ENCODE measurements at regions not wholly inside any gene's neighbourhood (a gene's known extent, or its start where the extent isn't known, plus 50 kb on each side); places are given as distances from the start of the nearest gene placed in this dataset.
"Not testable (repeated sequence)": the region's sequence is repeated elsewhere in the genome, so short reads cannot be mapped to it uniquely, and the experiment has no call there.

DNA sequence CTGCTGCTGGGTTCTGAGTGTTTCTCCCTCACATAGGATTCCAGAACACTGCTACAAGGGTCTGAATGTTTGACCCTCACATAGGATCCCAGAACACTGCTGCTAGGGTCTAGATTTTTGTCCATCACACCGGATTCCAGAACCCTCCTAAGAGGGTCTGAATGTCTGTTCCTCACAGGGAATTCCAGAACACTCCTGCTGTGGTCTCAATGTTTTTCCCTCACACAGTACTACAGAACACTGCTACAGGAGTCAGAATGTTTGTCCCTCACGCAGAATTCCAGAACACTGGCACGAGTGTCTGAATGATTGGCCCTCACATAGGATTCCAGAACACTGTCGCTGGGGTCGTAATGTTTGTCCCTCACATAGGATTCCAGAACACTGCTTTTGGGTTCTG lies 221.6 kb downstream of the FOXD4L6 start:
- not testable (repeated sequence) for DNase-seq (ENCODE audit: low read depth)

DNA sequence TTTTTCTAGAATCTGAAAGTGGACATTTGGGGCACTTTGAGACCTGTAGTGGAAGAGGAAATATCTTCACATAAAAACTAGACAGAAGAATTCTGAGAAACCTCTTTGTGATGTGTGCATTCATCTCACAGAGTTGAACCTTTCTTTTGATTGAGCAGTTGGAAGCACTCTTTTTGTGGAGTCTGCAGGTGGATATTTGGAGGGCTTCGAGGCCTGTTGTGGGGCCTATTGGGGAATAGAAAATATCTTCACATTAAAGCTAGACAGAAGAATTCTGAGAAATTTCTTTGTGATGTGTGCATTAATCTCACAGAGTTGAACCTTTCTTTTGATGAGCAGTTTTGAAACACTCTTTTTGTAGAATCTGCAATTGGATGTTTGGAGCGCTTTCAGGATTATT lies 236.2 kb downstream of the FOXD4L6 start:
- not testable (repeated sequence) for DNase-seq (ENCODE audit: low read depth)

DNA sequence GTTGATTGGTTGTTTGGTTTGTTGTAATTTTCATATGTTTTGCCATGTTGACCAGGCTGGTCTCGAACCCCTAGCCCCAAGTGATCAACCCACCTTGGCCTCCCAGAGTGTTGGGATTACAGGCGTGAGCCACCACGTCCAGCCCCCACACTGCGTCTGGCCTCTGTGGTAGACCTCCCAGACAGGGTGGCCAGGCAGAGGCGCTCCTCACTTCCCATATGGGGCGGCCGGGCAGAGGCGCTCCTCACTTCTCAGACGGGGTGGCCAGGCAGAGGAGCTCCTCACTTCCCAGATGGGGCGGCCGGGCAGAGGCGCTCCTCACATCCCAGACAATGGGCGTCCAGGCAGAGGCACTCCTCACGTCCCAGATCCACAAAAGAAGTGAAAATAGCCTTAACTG lies 242.6 kb downstream of the FOXD4L6 start:
- DNase-seq (ENCODE audit: low read depth): not testable (repeated sequence)

DNA sequence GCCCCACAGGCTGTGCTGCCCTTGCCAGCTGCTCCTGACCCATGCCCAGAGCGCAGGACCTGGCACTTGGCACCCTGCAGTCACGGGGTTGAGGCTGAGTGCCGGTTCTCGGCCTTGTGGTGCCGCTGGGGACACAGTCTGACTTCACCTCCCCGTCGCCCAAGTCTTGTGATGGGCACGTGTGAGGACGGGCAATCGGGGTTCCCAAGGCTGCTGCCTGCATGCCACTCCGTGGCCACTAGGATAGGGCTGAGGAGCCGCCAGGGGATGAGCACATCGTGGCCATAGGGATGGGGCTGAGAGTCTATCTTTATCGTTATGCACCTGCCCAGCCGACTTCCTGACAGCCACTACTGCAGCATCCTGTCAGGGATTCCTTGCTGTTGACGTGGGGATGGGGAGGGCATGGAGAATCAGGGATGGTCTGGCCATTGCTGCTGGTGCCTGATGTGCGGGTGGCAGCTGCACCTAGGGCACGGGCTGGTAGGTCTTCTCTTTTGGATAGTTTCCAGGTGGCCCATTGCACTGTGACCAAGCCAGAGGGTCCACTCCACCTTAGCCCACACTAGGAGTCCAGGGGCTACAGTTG lies 243.5 kb downstream of the FOXD4L6 start:
- not testable (repeated sequence) for DNase-seq (ENCODE audit: low read depth)

DNA sequence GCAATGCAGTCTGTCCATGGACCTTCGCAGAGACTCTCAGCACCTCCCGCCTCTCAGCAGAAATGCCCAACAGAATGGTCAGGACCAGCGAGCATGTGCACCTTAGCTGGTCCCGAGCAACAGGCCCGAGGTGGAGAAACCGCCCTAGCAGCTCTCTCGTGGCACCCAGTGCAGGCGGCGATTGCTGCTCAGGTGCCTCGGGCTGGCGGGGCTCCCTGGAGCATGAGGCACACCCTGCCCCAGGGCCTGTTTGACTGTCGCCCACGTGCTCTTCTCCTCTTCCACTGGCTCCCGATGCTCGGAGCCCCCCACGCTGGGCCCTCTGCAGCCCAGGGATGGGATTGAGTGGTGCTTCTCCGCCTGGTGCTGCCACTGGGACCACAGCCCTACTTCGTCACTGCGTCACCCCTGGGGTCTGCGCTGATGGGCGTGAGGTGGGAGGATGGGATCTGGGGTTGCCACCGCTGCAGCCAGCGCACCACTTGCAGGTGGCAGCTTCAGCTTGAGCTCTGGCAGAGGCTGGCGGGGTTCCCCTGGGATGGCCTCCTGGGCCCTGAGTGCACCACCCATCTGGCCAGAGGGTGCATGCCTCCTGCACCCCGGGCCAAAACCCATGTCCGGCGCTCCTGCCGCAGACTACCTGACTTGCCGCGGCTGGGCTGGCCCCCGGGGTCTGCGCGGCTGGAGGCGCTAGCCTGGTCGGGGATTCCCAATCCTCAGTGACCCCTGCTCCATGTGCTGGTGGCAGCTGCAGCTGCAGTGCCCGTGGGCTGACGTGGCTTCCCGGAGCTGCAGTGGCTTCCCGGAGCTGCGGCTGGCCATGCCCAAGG lies 244.2 kb downstream of the FOXD4L6 start:
- DNase-seq (ENCODE audit: low read depth): no peak

DNA sequence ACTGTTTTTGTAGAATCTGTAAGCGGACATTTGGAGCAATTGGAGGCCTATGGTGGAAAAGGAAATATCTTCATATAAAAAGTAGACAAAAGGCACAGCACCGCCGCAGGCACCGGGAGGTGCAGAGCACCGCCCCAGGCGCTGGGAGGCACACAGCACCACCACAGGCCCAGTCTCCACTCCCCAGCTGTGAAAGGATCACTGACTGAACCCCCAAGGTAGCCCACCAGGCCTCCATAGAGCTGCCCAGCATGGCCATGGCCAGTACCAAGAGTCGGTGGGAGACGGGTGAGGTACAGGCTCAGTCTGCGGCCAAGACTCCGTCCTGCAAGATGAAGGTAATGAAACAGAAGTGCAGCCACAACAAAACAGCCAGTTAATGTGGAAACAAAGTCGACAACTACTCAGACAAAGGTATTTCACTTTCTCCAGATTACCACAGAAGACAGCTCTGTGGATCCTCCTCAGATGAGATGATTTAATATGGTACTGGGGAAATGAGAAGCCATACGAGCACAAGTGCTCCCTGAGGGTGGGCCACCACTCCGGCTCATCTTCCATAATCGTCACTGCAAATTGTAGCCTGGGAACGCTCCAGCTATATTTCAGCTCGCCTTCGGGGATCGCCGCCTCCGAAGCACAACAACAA lies 244.9 kb downstream of the FOXD4L6 start:
- DNase-seq (ENCODE audit: low read depth): not testable (repeated sequence)

DNA sequence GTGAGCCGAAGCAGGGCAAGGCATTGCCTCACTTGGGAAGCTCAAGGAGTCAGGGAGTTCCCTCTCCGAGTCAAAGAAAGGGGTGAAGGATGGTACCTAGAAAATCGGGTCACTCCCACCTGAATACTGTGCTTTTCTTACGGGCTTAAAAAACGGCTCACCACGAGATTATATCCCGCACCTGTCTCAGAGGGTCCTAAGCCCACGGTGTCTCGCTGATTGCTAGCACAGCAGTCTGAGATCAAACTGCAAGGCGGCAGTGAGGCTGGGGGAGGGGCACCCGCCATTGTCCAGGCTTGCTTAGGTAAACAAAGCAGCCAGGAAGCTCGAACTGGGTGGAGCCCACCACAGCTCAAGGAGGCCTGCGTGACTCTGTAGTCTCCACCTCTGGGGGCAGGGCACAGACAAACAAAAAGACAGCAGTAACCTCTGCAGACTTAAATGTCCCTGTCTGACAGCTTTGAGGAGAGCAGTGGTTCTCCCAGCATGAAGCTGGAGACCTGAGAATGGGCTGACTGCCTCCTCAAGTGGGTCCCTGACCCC lies 254.7 kb downstream of the FOXD4L6 start:
- not testable (repeated sequence) for DNase-seq (ENCODE audit: low read depth)

DNA sequence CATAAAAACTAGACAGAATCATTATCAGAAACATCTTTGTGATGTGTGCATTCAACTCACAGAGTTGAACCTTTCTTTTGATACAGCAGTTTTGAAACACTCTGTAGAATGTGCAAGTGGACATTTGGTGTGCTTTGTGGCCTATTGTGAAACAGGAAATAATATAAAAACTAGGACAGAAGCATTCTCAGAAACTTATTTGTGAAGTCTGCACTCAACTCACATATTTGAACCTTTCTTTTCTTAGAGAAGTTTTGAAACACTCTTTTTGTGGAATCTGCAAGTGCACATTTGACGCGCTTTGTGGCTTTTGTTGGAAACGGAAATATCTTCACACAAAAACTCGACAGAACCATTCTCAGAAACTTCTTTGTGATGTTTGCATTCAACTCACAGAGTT lies 260.0 kb downstream of the FOXD4L6 start:
- not testable (repeated sequence) for DNase-seq (ENCODE audit: low read depth)

Measured in RPMI7951 (cell line).